SU-DHL-6 (cell line): ENCODE measurements at regions not wholly inside any gene's neighbourhood (a gene's known extent, or its start where the extent isn't known, plus 50 kb on each side); places are given as distances from the start of the nearest gene placed in this dataset.
"Not testable (repeated sequence)": the region's sequence is repeated elsewhere in the genome, so short reads cannot be mapped to it uniquely, and the experiment has no call there.

Experiments
- H2AFZ ChIP-seq: fragments of 200-600 bp; sonication (generic); 2 replicates; pipeline ENCODE4 v1.6.1; 2014; ENCODE audit warnings: low read depth, mild to moderate bottlenecking, moderate library complexity, mixed read lengths, antibody characterized with exemption, low read length; ENCODE audit not compliant: severe bottlenecking
- H3F3A ChIP-seq: fragments of 200-600 bp; shearing (Covaris generic); 2 replicates; pipeline ENCODE4 v1.6.0; 2016; ENCODE audit warnings: antibody characterized with exemption, mild to moderate bottlenecking; ENCODE audit not compliant: insufficient read depth
- H3K27ac ChIP-seq: fragments of 200-600 bp; sonication (generic); 2 replicates; pipeline ENCODE4 v1.5.1; 2016; ENCODE audit warnings: low read depth, mild to moderate bottlenecking, low read length, moderate library complexity, mixed read lengths
- H3K27me3 ChIP-seq: fragments of 200-600 bp; sonication (generic), shearing (Covaris generic); 2 replicates; pipeline ENCODE4 v1.6.0; 2014; ENCODE audit warnings: mild to moderate bottlenecking, low read length
- H3K36me3 ChIP-seq: fragments of 200-600 bp; sonication (generic); 2 replicates; pipeline ENCODE4 v1.6.1; 2014; ENCODE audit warnings: mild to moderate bottlenecking, low read length, mixed read lengths
- H3K4me2 ChIP-seq: fragments of 300-600, 200-600 bp; shearing (Covaris generic), sonication (generic); 2 replicates; pipeline ENCODE4 v1.6.0; 2014; ENCODE audit warnings: low read length, low read depth, mild to moderate bottlenecking; ENCODE audit not compliant: poor library complexity, severe bottlenecking
- H3K4me3 ChIP-seq: fragments of 200-600 bp; sonication (generic); 2 replicates; pipeline ENCODE4 v1.5.1; 2014; ENCODE audit warnings: antibody characterized with exemption, low read length, mild to moderate bottlenecking, mixed read lengths; ENCODE audit not compliant: insufficient read depth, poor library complexity, severe bottlenecking
- H3K79me2 ChIP-seq: fragments of 200-600 bp; sonication (generic); 2 replicates; pipeline ENCODE4 v1.6.1; 2014; ENCODE audit warnings: mild to moderate bottlenecking, low read length, moderate library complexity; ENCODE audit not compliant: insufficient read depth
- H3K9ac ChIP-seq: fragments of 200-600 bp; sonication (generic); 2 replicates; pipeline ENCODE4 v1.7.0; 2014; ENCODE audit warnings: mild to moderate bottlenecking, low read length
- H3K9me2 ChIP-seq: fragments of 200-600 bp; sonication (generic); replicated peaks from 2 replicates; pipeline ENCODE4 v1.6.1; 2014; ENCODE audit warnings: low read length; ENCODE audit not compliant: insufficient read depth
- H3K9me3 ChIP-seq: fragments of 200-600 bp; sonication (generic); 2 replicates; pipeline ENCODE4 v1.6.1; 2014; ENCODE audit warnings: low read length, mixed read lengths; ENCODE audit not compliant: insufficient read depth
- H4K20me1 ChIP-seq: fragments of 200-600 bp; sonication (generic); 2 replicates; pipeline ENCODE4 v1.6.1; 2014; ENCODE audit warnings: low read depth, mild to moderate bottlenecking, antibody characterized with exemption, low read length, moderate library complexity, mixed read lengths
- CTCF ChIP-seq: fragments of 200-600 bp; sonication (generic); IDR thresholded peaks from one replicate; pipeline ENCODE4 v1.5.1; 2017; ENCODE audit warnings: antibody characterized with exemption, mild to moderate bottlenecking, low read length, moderate library complexity; ENCODE audit not compliant: insufficient read depth, poor library complexity, severe bottlenecking

GRCh38 chr5:86257871-86258270, 359.9 kb upstream of the COX7C start:
- H3K79me2 ChIP-seq: no peaks in the 10 kb centered on the region
- no peaks in the 10 kb centered on the region for H3F3A ChIP-seq
- H3K36me3 ChIP-seq: no peaks in the 10 kb centered on the region
- no peaks in the 10 kb centered on the region for H3K9me2 ChIP-seq
- no peak overlapping the region for H3K4me2 ChIP-seq
- H3K9ac ChIP-seq: no peak overlapping the region
- H3K4me3 ChIP-seq: no peak overlapping the region
- no peak for TF ChIP-seq CTCF
- no peaks in the 10 kb centered on the region for H3K9me3 ChIP-seq
- no peaks in the 10 kb centered on the region for H4K20me1 ChIP-seq
- H3K27ac ChIP-seq: no peak overlapping the region
- H3K27me3 ChIP-seq: no peaks in the 10 kb centered on the region
- no peak overlapping the region for H2AFZ ChIP-seq

- not testable (repeated sequence) for H3K36me3 ChIP-seq, H3K9ac ChIP-seq, H3K4me3 ChIP-seq, H2AFZ ChIP-seq, H3K4me2 ChIP-seq, H4K20me1 ChIP-seq, H3K79me2 ChIP-seq, H3K27me3 ChIP-seq, H3K9me3 ChIP-seq, H3F3A ChIP-seq, H3K9me2 ChIP-seq, H3K27ac ChIP-seq
Measured at GRCh38 chr5:86284400-86285190, 333.1 kb upstream of the COX7C start.

DNA sequence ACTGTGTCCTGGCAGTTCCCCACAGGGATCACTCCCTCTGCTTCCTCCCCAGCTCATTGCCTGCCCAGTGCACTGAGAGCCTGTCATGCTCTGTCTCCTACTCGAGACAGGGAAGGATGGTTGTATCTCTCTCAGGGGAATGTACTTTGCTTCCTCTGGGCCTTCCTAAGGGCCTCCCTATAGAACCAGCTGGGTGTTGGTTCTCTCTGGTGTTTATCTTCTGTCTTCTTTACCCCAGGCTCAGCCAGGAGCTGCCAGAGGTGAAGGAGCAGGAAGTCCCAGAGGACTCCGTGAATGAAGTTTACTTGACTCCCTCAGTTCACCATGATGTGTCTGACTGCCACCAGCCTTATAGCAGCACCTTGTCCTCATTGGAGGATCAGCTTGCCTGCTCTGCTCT, 330.3 kb upstream of the COX7C start:
- H3F3A ChIP-seq, H3K9me2 ChIP-seq, H3K9me3 ChIP-seq, H3K36me3 ChIP-seq, H2AFZ ChIP-seq, H3K4me2 ChIP-seq, H3K27ac ChIP-seq, H3K9ac ChIP-seq, H3K27me3 ChIP-seq, H3K79me2 ChIP-seq, H3K4me3 ChIP-seq, H4K20me1 ChIP-seq: not testable (repeated sequence)

DNA sequence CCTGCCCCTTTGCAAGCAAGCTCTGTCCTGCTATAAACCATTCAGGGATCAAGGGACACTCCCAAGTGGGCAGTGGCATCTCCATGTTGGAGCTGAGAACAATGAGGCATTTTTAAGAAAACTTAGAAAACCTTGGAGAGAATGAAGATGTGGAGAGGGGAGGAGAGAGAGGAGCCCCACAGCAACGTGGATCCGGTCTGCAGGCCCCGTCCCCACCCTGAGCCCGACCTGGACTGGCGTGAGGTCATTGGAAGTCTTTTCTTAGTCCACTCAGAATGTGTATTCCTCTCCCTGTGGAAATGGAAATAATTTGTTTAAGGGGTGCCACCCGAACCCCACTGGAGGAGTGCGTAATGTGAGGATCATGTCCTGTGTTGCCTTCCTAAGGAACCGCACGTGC, 328.0 kb upstream of the COX7C start:
- H3K36me3 ChIP-seq, H3K4me3 ChIP-seq, H3K4me2 ChIP-seq, H3K9me3 ChIP-seq, H3K79me2 ChIP-seq, H2AFZ ChIP-seq, H3K27ac ChIP-seq, H3F3A ChIP-seq, H3K27me3 ChIP-seq, H4K20me1 ChIP-seq, H3K9me2 ChIP-seq, H3K9ac ChIP-seq: not testable (repeated sequence)

GRCh38 chr5:86292811-86293210, 324.9 kb upstream of the COX7C start:
- H3K9me3 ChIP-seq, H3F3A ChIP-seq, H3K27me3 ChIP-seq, H4K20me1 ChIP-seq, H3K4me3 ChIP-seq, H3K4me2 ChIP-seq, H3K9ac ChIP-seq, H3K79me2 ChIP-seq, H3K9me2 ChIP-seq, H2AFZ ChIP-seq, H3K27ac ChIP-seq, H3K36me3 ChIP-seq: not testable (repeated sequence)

- not testable (repeated sequence) for H2AFZ ChIP-seq, H3F3A ChIP-seq, H3K27ac ChIP-seq, H3K9me3 ChIP-seq, H3K79me2 ChIP-seq, H4K20me1 ChIP-seq, H3K9ac ChIP-seq, H3K4me2 ChIP-seq, H3K4me3 ChIP-seq, H3K36me3 ChIP-seq, H3K27me3 ChIP-seq, H3K9me2 ChIP-seq
Measured at GRCh38 chr5:86302643-86303042, 315.1 kb upstream of the COX7C start.
